ENCODE measurements at regions not wholly inside any gene's neighbourhood (a gene's known extent, or its start where the extent isn't known, plus 50 kb on each side); places are given as distances from the start of the nearest gene placed in this dataset.

DNA sequence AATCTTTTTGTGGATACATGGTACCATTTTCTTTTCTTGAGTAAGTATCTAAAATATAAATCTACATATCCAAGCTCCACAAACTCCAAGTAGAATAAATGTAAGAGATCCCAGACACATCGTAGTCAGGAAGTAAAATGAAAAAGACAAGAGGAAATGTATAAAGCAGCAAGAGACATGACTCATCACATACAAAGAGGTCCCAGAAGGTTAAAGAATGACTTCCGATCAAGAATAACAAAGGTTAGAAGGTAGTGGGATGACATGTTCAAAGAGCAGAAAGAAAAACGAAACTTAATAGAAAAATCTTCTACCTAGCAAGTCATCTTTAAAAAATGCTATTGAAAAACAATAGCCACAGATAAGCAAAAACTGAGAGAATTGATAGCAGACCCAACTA, 705.8 kb downstream of the NR2F2 start:
- DNase-seq, result no peak

- no peak for DNase-seq
Observed at GRCh38 chr15:97037080-97037479, 706.6 kb downstream of the NR2F2 start.

DNA sequence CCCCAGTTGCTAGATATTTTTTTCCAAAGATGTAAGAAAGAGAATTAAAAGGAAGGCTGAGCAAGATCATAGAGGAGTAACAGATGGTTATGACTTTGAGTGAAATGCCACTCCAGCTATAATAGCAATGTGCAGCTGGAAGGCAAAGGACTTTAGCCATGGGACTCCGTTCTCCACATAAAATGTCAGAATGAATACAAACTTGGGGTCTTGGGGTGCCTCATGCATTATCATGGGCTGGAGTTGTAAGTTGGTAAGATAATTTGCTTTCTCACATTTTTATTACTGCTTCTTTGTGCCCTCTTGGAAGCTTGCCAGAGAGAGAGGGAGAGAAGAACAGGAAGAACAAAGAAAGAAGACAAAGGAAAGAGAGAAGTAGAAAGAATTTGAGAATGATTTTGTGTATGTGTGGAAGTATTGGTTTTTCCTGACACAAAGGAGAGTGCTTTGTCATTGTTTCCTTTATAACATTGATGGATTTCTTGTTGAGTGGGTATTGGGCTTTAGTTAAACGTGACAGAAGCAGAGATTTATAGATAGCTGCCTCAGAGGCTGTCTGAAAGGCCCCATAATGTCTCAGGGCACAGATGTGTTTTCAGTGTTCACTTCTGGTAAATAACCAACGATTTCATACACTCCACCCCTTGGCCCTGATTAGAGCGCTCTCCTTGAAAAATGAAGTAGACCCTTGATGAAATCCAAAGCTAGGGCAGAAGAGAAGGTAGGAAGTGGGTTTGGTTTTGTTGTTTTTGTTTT, 715.3 kb downstream of the NR2F2 start:
- DNase-seq, result no peak

DNA sequence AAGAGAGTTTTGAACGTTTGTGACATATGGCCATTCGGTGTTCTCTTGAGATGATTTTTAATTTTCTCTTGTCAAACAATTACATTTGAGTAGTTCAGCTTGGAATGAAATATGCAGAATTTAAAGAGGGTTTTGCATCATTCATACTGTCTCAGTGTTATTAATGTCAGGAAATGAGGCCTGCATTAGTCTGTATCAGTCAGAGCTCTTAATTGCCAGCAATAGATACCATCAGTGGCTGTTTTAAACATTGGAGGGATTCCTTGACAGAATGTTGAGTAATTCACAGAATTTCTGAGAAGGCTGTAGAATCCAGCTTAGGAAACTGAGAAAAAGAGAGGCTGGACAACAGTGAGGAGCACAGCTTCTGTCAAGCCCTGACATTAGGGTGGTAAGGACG, 722.0 kb downstream of the NR2F2 start:
- DNase-seq, result no peak

- DNase-seq, result no peak
Observed at GRCh38 chr15:97053635-97054034, 723.1 kb downstream of the NR2F2 start.

DNA sequence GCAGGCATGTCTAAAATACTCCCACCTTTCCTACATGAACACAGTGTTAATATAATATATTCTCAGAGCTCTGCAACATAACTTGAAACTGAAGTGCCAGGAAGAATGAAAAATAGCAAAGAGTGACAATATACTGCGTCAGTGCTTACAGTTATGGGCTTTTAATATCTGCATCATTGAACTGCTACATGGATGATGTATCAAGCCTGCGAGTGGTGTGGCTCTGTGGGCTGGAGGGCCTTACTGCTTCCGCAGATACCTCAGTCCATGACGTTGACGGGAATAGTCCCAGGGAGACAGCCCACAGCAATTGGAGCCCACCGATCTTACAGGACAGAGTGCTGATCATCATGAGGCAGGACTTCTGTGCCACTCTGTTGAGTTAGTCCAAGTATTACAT, 727.0 kb downstream of the NR2F2 start:
- no peak for DNase-seq

DNA sequence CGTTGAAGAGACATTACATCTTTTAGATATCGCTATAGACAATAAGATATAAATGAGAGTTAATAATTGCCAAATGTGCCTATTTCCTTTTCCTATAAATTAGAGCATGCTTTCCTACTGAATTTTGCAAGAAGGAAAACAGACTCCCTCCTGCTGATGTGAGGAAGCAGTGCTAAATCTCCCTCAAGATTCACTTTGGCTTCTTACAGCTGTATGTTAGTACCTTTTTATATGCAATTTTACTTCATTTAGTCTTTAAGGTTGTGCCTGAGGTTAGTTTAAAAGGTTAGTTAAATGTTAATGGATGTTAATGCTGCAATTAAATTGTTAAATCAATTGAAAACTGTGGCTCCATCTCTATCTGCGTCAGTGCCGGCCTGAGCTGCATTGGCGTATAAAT, 728.8 kb downstream of the NR2F2 start:
- DNase-seq, result no peak

- no peak for DNase-seq
Observed at GRCh38 chr15:97061392-97061791, 730.9 kb downstream of the NR2F2 start.

GRCh38 chr15:97071668-97072067, 741.2 kb downstream of the NR2F2 start:
- no peak for DNase-seq

GRCh38 chr15:97072545-97072944, 742.0 kb downstream of the NR2F2 start:
- DNase-seq, result peak; percentile 90

DNA sequence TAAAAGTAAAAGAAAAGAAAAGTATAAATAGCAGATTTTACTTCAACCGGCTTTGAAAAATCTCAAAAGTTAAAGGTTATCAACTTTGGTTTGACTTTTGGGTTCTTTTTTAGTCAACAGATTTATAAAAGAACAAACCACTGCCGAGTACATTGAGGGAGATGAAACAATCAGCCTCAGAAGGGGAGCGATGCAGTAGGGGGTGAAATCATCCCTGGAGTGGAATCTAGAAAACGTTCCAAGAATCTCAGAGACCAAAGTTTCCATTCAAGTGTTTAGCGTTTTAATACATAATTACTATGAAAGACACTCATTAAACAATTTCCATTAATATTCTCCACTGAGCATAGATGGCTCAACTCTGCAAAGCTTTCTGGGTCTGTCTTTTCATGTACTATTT, 745.5 kb downstream of the NR2F2 start:
- DNase-seq, result no peak

DNA sequence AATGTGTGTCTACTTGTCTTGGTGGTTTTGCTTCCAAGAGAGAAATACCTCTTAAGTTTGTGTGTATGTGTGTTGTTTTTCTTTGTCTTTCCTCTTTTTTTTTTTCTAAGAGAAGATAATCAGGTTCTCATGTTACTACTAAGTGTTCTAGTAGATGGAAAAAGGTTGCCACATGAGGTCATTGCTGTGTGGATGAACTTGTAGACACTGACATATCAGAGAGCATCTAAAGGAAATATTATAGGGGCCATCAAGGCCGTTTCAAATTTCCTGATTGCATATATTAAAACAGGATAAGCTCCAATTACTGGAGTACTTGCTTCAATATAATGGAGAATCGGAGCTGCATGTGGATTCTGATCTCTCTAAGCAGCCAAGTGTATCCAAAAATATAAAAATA, 747.5 kb downstream of the NR2F2 start:
- no peak for DNase-seq

DNA sequence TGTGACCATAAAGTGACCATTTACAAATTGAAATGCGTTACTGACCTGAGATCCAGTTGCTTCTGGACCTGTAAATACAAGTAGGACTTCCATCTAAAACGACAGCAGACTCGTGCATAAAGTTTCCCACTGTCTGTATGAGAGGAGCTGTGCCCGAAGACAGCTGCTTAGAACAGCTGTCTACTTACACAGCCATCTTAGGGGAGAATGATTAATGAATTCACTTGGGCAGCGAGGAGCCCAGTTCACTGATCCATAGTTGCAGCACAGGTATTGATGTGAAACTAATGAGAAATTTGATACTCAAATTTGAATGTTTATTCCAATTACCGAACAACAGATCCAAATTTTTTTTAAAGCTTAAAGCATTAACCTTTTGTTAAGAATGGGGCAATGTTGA, 748.1 kb downstream of the NR2F2 start:
- no peak for DNase-seq

DNA sequence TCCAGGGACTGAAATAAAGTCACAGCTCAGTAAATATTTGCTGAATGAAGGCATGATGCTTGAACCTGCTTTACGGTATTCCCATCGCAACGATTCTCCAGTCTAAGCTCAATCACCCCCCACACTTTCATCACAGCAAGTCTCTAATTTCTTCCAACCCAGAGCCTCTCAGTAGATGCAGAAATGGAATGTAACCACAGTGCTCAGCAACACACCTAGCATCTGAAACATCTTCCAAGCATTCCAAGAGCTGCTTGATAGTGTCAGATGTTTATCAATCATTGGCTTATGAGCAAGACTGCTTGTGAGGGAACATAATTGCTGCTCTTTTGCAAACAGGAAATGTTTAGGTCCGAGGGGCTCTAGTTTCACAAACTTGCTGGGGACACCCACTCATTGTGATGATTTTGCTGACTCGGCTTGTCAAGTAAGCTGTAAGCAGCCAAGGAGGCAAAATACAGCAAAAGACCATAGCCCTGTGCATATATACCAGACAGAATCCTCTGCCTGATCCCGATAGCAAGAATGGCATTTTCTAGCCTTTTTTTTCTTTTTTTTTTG, 751.2 kb downstream of the NR2F2 start:
- DNase-seq, result peak; percentile 59

DNA sequence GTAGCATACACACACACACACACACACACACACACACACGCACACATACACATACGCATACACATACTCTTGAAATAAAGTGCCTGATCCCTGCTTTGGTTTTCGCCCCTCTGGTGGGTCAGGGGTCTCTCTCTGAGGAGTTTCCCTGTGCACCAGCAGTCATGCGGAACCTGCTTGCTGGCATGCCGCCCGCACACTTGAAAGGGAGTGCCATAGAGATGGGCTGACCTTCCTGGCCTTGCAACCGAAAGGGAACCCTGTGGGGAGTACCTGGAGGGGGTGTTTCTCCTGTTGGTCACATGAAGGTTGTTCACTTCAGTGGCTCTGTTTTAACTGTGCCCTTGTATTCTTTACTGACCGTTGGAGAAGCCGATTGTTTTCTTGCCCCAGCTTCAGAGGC, 752.3 kb downstream of the NR2F2 start:
- no peak for DNase-seq

GRCh38 chr15:97084650-97085049, 754.1 kb downstream of the NR2F2 start:
- DNase-seq, result no peak

GRCh38 chr15:97085731-97086130, 755.2 kb downstream of the NR2F2 start:
- DNase-seq, result peak; percentile 52

- peak; percentile 56 for DNase-seq
Observed at GRCh38 chr15:97087006-97087741, 756.7 kb downstream of the NR2F2 start.

DNA sequence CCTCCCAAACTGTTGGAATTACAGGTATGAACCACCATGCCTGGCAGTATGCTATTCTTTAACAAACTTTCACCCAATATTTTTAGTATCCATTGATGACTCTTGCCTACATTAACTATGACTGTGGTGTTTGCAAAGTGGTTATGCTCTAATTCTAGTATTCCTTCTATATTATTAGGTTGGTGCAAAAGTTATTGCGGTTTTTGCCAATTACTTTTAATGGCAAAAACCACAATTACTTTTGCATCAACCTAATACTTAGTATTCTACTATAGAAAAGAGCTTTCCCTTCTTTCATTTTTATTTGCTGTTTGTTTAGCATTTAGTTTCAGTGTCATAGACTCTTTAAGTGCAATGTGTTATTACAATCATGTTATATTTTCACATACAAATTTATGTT, 760.6 kb downstream of the NR2F2 start:
- DNase-seq, result no peak

DNA sequence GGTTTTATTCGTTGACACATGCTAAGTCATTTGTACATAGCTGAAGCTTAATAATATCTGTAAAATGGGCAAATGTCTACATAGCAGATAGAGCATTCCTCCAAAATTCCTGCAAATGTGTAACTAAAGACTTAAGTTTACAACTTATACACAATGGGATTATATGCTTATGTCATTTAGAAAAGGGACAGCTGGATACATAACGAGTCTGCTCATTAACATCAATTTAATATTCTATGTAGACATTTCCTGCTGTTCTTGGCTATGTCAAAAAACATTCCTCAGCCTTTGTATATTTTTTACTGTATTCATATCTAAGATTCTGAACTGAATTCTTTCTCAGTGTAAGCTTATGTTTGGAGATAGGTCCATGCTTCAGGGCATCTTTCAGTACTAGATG, 762.2 kb downstream of the NR2F2 start:
- DNase-seq, result no peak

DNA sequence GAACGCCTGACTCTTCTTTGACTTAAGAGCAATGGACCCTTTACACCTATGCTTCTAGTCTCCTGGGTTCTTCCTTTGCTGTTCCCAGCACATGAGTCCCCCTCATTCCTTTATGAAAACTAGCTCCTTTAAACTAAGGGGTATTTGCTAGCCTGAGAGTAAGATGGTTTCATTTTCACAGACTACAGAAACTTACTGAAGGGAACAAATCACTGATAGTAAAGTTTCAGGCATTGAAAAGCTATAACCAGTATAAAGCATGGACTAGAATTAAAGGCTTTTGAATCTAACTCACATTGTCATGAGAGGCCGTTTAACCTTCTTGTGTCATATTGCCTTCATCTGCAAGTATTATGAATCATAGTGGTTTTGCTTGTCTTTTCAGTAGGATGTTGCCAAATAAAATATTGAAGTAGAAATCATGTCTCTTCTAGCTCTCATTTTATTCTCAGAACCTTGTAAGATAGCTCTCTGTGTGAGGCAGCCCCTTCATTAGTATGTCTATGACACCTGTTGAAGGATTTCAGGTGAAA, 765.9 kb downstream of the NR2F2 start:
- DNase-seq, result no peak

GRCh38 chr15:97099040-97099439, 768.5 kb downstream of the NR2F2 start:
- DNase-seq, result no peak

DNA sequence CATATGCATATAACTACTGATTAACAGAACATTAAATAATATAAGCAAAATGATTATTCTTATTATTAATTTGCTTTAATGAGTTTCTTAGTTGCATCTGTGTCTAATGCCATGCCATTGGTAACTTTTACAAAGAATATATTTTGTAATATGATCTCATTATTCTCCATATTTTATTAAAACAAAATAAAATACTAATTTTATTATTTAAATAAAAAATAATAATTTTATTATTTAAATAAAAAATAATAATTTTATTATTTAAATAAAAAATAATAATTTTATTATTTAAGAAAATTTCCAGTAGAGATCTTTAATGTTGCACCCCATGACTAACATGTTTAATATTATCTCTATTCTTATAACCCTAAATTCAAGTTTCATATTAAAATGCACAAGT, 771.1 kb downstream of the NR2F2 start:
- no peak for DNase-seq

Data from islet precursor cell (in vitro differentiated cells).